Stomach (tissue), 8 donors: ENCODE measurements at regions not wholly inside any gene's neighbourhood (a gene's known extent, or its start where the extent isn't known, plus 50 kb on each side); places are given as distances from the start of the nearest gene placed in this dataset.
"Not testable (repeated sequence)": the region's sequence is repeated elsewhere in the genome, so short reads cannot be mapped to it uniquely, and the experiment has no call there.

Experiments
- DNase-seq, 2 donors: peaks; one replicate each; pipeline versions ENCODE4 v3.0.0 to v3.0.0-alpha.2; 2013 to 2019
- H3K27ac ChIP-seq, 5 donors: fragments of 200-600 bp in 4 of 5; sonication (generic) in 4 of 5; one replicate each; pipeline ENCODE4 v1.5.1; 2013 to 2019; ENCODE audit warnings: mild to moderate bottlenecking in 1 of 5, moderate library complexity in 1 of 5
- H3K27me3 ChIP-seq, 3 donors: fragments of 200-600 bp; sonication (generic); one replicate each; pipeline ENCODE4 v1.5.1; 2017 to 2019; ENCODE audit warnings: mixed run types in 1 of 3
- H3K36me3 ChIP-seq, 4 donors: fragments of 200-600 bp; sonication (generic); 1 replicate in 3 of 4; 2 replicates in 1 of 4; pipeline ENCODE4 v1.5.1; 2016 to 2019
- H3K4me1 ChIP-seq, 4 donors: fragments of 200-600 bp; sonication (generic); one replicate each; pipeline ENCODE4 v1.5.1; 2016 to 2019
- H3K4me3 ChIP-seq, 4 donors: fragments of 200-600 bp; sonication (generic) in 3 of 4; one replicate each; pipeline ENCODE4 v1.5.1; 2016 to 2019; ENCODE audit warnings: mild to moderate bottlenecking in 1 of 4
- H3K9me3 ChIP-seq, 4 donors: fragments of 200-600 bp; sonication (generic); one replicate each; pipeline ENCODE4 v1.5.1; 2016 to 2019
- CTCF ChIP-seq, 7 experiments: fragments of 450-650 bp in 4 of 7; fragments of 200-600 bp in 3 of 7; sonication (generic) in 3 of 7; IDR thresholded peaks; one replicate each; pipeline ENCODE4 v1.5.1; 2016 to 2019; ENCODE audit warnings: antibody characterized with exemption in 7 of 7, control low read depth in 2 of 7, mild to moderate bottlenecking in 1 of 7
- EP300 ChIP-seq: sonication (generic); formaldehyde crosslinking; IDR thresholded peaks from one replicate; pipeline ENCODE4 v1.6.1; 2017; ENCODE audit warnings: antibody characterized with exemption
- POLR2A ChIP-seq, 4 donors: fragments of 450-650 bp; IDR thresholded peaks; one replicate each; pipeline ENCODE4 v1.6.1; 2016; ENCODE audit warnings: antibody characterized with exemption in 4 of 4, control low read depth in 2 of 4, mild to moderate bottlenecking in 1 of 4, moderate library complexity in 1 of 4
- POLR2AphosphoS5 ChIP-seq, 3 donors: sonication (generic); formaldehyde crosslinking; IDR thresholded peaks; one replicate each; pipeline ENCODE4 v1.6.1; 2016; ENCODE audit warnings: antibody characterized with exemption in 3 of 3
- WGBS, 5 donors: extraction: QIAGEN DNeasy Blood & Tissue Kit in 3 of 5; methylation state at CpG; one replicate each; pipeline versions ENCODE4 v1.1.5 to v1.1.7; 2013 to 2018; 5-methylcytosine and 5-hydroxymethylcytosine counted together
- intact Hi-C: fragments of 100-400 bp; cut with DNase I; formaldehyde crosslinking; loops from one replicate; pipeline ENCODE4 v1.15.1; 2023; ENCODE audit warnings: low total_unique reads
- donor health status: healthy with polysubstance abuse.
- donor health status: Bipolar disorder and iron deficiency.
- donor health status: healthy.

GRCh38 chr3:134718726-134719125 is 67.9 kb upstream of the KY start:
- Histone ChIP-seq H3K27ac (no peak overlapping the region), H3K36me3 (no peaks in the 10 kb centered on the region), H3K4me3 (no peak overlapping the region), H3K27me3 (no peaks in the 10 kb centered on the region), H3K9me3 (no peaks in the 10 kb centered on the region), H3K4me1 (no peaks in the 10 kb centered on the region)
- intact Hi-C loops, result no loop called here
- WGBS, 5 donors, result 74 to 90% (median 85%) methylated on average over 4 of the region's 4 CpGs
- no peak for TF ChIP-seq POLR2A (IDR thresholded peaks at IDR 0.05)
- TF ChIP-seq POLR2AphosphoS5 (IDR thresholded peaks at IDR 0.05), result no peak
- no peak for TF ChIP-seq CTCF (IDR thresholded peaks at IDR 0.05)
- no peak for TF ChIP-seq EP300
- no peak for DNase-seq

- H3K4me1 ChIP-seq, result peaks cover 0 to 2% (median 0%) of the 10 kb centered on the region in 4 donors
- no peaks in the 10 kb centered on the region for H3K27me3 ChIP-seq
- DNase-seq, result no peak
- H3K4me3 ChIP-seq, result no peak overlapping the region
- no peak overlapping the region for H3K27ac ChIP-seq
- TF ChIP-seq EP300 (no peak), POLR2AphosphoS5 (IDR thresholded peaks at IDR 0.05) (no peak), POLR2A (IDR thresholded peaks at IDR 0.05) (no peak), CTCF (IDR thresholded peaks at IDR 0.05) (no peak)
- 10 to 25% (median 20%) methylated on average over 1 of the region's 1 CpG for WGBS, 5 donors
- intact Hi-C loops, result no loop called here
- H3K36me3 ChIP-seq, result no peaks in the 10 kb centered on the region
- no peaks in the 10 kb centered on the region for H3K9me3 ChIP-seq
These were observed 70.4 kb upstream of the KY start for GRCh38 chr3:134721214-134721613.

GRCh38 chr3:134722969-134723368 is 72.1 kb upstream of the EPHB1 start:
- intact Hi-C loops, result no loop called here
- peaks cover 0 to 8% (median 4%) of the 10 kb centered on the region in 4 donors for H3K4me1 ChIP-seq
- H3K36me3 ChIP-seq, result no peaks in the 10 kb centered on the region
- DNase-seq, result no peak
- H3K27me3 ChIP-seq, result no peaks in the 10 kb centered on the region
- H3K9me3 ChIP-seq, result no peaks in the 10 kb centered on the region
- peak in 1 of 3 donors; percentile 29 for TF ChIP-seq POLR2AphosphoS5 (IDR thresholded peaks at IDR 0.05)
- no peak for TF ChIP-seq POLR2A (IDR thresholded peaks at IDR 0.05)
- TF ChIP-seq EP300, result no peak
- no peak overlapping the region for H3K4me3 ChIP-seq
- H3K27ac ChIP-seq, result no peak overlapping the region
- WGBS, 5 donors, result 75 to 90% (median 84%) methylated on average over 2 of the region's 2 CpGs

- Histone ChIP-seq H3K4me1 (peaks cover 0 to 8% (median 4%) of the 10 kb centered on the region in 4 donors), H3K27me3 (peaks cover 0 to 4% (median 0%) of the 10 kb centered on the region in 3 donors), H3K4me3 (no peak overlapping the region), H3K27ac (no peak overlapping the region), H3K36me3 (no peaks in the 10 kb centered on the region), H3K9me3 (no peaks in the 10 kb centered on the region)
- WGBS, 5 donors, result 79 to 86% (median 85%) methylated on average over 3 of the region's 3 CpGs
- TF ChIP-seq POLR2AphosphoS5 (IDR thresholded peaks at IDR 0.05), result no peak
- TF ChIP-seq CTCF (IDR thresholded peaks at IDR 0.05), result no peak
- no peak for DNase-seq
- intact Hi-C loops, result no loop called here
These were observed 65.4 kb upstream of the EPHB1 start for GRCh38 chr3:134729649-134730048.

- no peak for DNase-seq
- H3K9me3 ChIP-seq, result no peaks in the 10 kb centered on the region
- no peaks in the 10 kb centered on the region for H3K4me1 ChIP-seq
- peaks cover 0 to 4% (median 0%) of the 10 kb centered on the region in 3 donors for H3K27me3 ChIP-seq
- no peak for TF ChIP-seq CTCF (IDR thresholded peaks at IDR 0.05)
- TF ChIP-seq POLR2AphosphoS5 (IDR thresholded peaks at IDR 0.05), result no peak
- no peak for TF ChIP-seq POLR2A (IDR thresholded peaks at IDR 0.05)
- TF ChIP-seq EP300, result no peak
- intact Hi-C loops, result no loop called here
- no peaks in the 10 kb centered on the region for H3K36me3 ChIP-seq
- H3K27ac ChIP-seq, result no peak overlapping the region
- WGBS, 5 donors, result 74 to 93% (median 83%) methylated on average over 2 of the region's 2 CpGs
- no peak overlapping the region for H3K4me3 ChIP-seq
These were observed 57.5 kb upstream of the EPHB1 start for GRCh38 chr3:134737516-134737915.

- DNase-seq, intact Hi-C loops, H3K9me3 ChIP-seq, H3K4me3 ChIP-seq, H3K27me3 ChIP-seq, H3K4me1 ChIP-seq, H3K36me3 ChIP-seq, H3K27ac ChIP-seq: not testable (repeated sequence)
- WGBS, 5 donors, result 86 to 92% (median 88%) methylated on average over 7 of the region's 7 CpGs
These were observed 55.0 kb upstream of the EPHB1 start for GRCh38 chr3:134740077-134740476.
